ENCODE measurements at regions not wholly inside any gene's neighbourhood (a gene's known extent, or its start where the extent isn't known, plus 50 kb on each side); places are given as distances from the start of the nearest gene placed in this dataset.

GRCh38 chr4:140249351-140249750 lies 95.4 kb upstream of the MAML3 start:
- TF ChIP-seq POLR2AphosphoS5 (IDR thresholded peaks at IDR 0.05) (no peak), POLR2A (IDR thresholded peaks at IDR 0.05) (no peak)
